ENCODE measurements at regions not wholly inside any gene's neighbourhood (a gene's known extent, or its start where the extent isn't known, plus 50 kb on each side); places are given as distances from the start of the nearest gene placed in this dataset.

- no peak for DNase-seq
- ATAC-seq (ENCODE audit: low FRiP score), result no peak
- Histone ChIP-seq H3K27ac (ENCODE audit: low read depth in 1 of 2, low read length in 2 of 2) (no peak overlapping the region), H3K4me3 (ENCODE audit: low read length in 2 of 2) (no peak overlapping the region), H3K4me1 (ENCODE audit: control insufficient read depth in 1 of 2, insufficient read depth in 2 of 2, low read length in 2 of 2) (no peaks in the 10 kb centered on the region), H3K27me3 (ENCODE audit: control insufficient read depth in 1 of 2, insufficient read depth in 2 of 2, low read length in 1 of 2) (no peaks in the 10 kb centered on the region), H3K9me3 (ENCODE audit: control insufficient read depth, low read length) (no peaks in the 10 kb centered on the region), H3K36me3 (ENCODE audit: control insufficient read depth in 1 of 2, insufficient read depth in 2 of 2, low read length in 1 of 2) (no peaks in the 10 kb centered on the region)
- intact Hi-C loops (cut with DNase I), result no loop called here
- WGBS, 2 donors, result 52 to 69% methylated on average over 2 of the region's 2 CpGs
These were observed 465.8 kb upstream of the ROBO1 start for GRCh38 chr3:80233576-80233975.

- whole genome bisulfite sequencing, 2 donors, result 37 to 46% methylated on average over 5 of the region's 5 CpGs
- no peaks in the 10 kb centered on the region for H3K9me3 ChIP-seq (ENCODE audit: control insufficient read depth, low read length)
- no peak for DNase-seq
- H3K36me3 ChIP-seq (ENCODE audit: control insufficient read depth in 1 of 2, insufficient read depth in 2 of 2, low read length in 1 of 2), result no peaks in the 10 kb centered on the region
- no peak overlapping the region for H3K27ac ChIP-seq (ENCODE audit: low read depth in 1 of 2, low read length in 2 of 2)
- no peaks in the 10 kb centered on the region for H3K4me1 ChIP-seq (ENCODE audit: control insufficient read depth in 1 of 2, insufficient read depth in 2 of 2, low read length in 2 of 2)
- ATAC-seq (ENCODE audit: low FRiP score), result no peak
- intact Hi-C loops (cut with DNase I), result no loop called here
- H3K4me3 ChIP-seq (ENCODE audit: low read length in 2 of 2), result no peak overlapping the region
- no peaks in the 10 kb centered on the region for H3K27me3 ChIP-seq (ENCODE audit: control insufficient read depth in 1 of 2, insufficient read depth in 2 of 2, low read length in 1 of 2)
These were observed 465.0 kb upstream of the ROBO1 start for GRCh38 chr3:80232760-80233159.

GRCh38 chr3:80230962-80231361 lies 463.2 kb upstream of the ROBO1 start:
- no peak for ATAC-seq (ENCODE audit: low FRiP score)
- WGBS, 2 donors, result 59 to 72% methylated on average over 2 of the region's 2 CpGs
- intact Hi-C loops (cut with DNase I), result no loop called here

GRCh38 chr3:80227216-80227615 lies 459.4 kb upstream of the ROBO1 start:
- DNase-seq (no peak), ATAC-seq (ENCODE audit: low FRiP score) (no peak)
- no peaks in the 10 kb centered on the region for H3K4me1 ChIP-seq (ENCODE audit: control insufficient read depth in 1 of 2, insufficient read depth in 2 of 2, low read length in 2 of 2)
- H3K4me3 ChIP-seq (ENCODE audit: low read length in 2 of 2), result no peak overlapping the region
- H3K9me3 ChIP-seq (ENCODE audit: control insufficient read depth, low read length), result no peaks in the 10 kb centered on the region
- H3K36me3 ChIP-seq (ENCODE audit: control insufficient read depth in 1 of 2, insufficient read depth in 2 of 2, low read length in 1 of 2), result no peaks in the 10 kb centered on the region
- no peak overlapping the region for H3K27ac ChIP-seq (ENCODE audit: low read depth in 1 of 2, low read length in 2 of 2)
- no peaks in the 10 kb centered on the region for H3K27me3 ChIP-seq (ENCODE audit: control insufficient read depth in 1 of 2, insufficient read depth in 2 of 2, low read length in 1 of 2)
- WGBS, 2 donors, result 47 to 72% methylated on average over 1 of the region's 1 CpG
- intact Hi-C loops (cut with DNase I), result no loop called here

More at GRCh38 chr3:80230962-80231361, 463.2 kb upstream of the ROBO1 start:
- no peak for DNase-seq
- no peaks in the 10 kb centered on the region for H3K4me1 ChIP-seq (ENCODE audit: control insufficient read depth in 1 of 2, insufficient read depth in 2 of 2, low read length in 2 of 2)
- no peaks in the 10 kb centered on the region for H3K36me3 ChIP-seq (ENCODE audit: control insufficient read depth in 1 of 2, insufficient read depth in 2 of 2, low read length in 1 of 2)
- no peak overlapping the region for H3K27ac ChIP-seq (ENCODE audit: low read depth in 1 of 2, low read length in 2 of 2)
- no peak overlapping the region for H3K4me3 ChIP-seq (ENCODE audit: low read length in 2 of 2)
- no peaks in the 10 kb centered on the region for H3K27me3 ChIP-seq (ENCODE audit: control insufficient read depth in 1 of 2, insufficient read depth in 2 of 2, low read length in 1 of 2)
- H3K9me3 ChIP-seq (ENCODE audit: control insufficient read depth, low read length), result no peaks in the 10 kb centered on the region

GRCh38 chr3:80215191-80215590 lies 447.4 kb upstream of the ROBO1 start:
- no peaks in the 10 kb centered on the region for H3K9me3 ChIP-seq (ENCODE audit: control insufficient read depth, low read length)
- no peaks in the 10 kb centered on the region for H3K27me3 ChIP-seq (ENCODE audit: control insufficient read depth in 1 of 2, insufficient read depth in 2 of 2, low read length in 1 of 2)
- DNase-seq, result no peak
- WGBS, 2 donors, result 28 to 40% methylated on average over 2 of the region's 2 CpGs
- H3K4me3 ChIP-seq (ENCODE audit: low read length in 2 of 2), result no peak overlapping the region
- no peak overlapping the region for H3K27ac ChIP-seq (ENCODE audit: low read depth in 1 of 2, low read length in 2 of 2)
- intact Hi-C loops (cut with DNase I), result no loop called here
- no peak for ATAC-seq (ENCODE audit: low FRiP score)
- no peaks in the 10 kb centered on the region for H3K4me1 ChIP-seq (ENCODE audit: control insufficient read depth in 1 of 2, insufficient read depth in 2 of 2, low read length in 2 of 2)
- H3K36me3 ChIP-seq (ENCODE audit: control insufficient read depth in 1 of 2, insufficient read depth in 2 of 2, low read length in 1 of 2), result no peaks in the 10 kb centered on the region

GRCh38 chr3:80213086-80213485 lies 445.3 kb upstream of the ROBO1 start:
- WGBS, 2 donors, result 42 to 62% methylated on average over 4 of the region's 4 CpGs
- no peak overlapping the region for H3K4me3 ChIP-seq (ENCODE audit: low read length in 2 of 2)
- DNase-seq (no peak), ATAC-seq (ENCODE audit: low FRiP score) (no peak)
- H3K27me3 ChIP-seq (ENCODE audit: control insufficient read depth in 1 of 2, insufficient read depth in 2 of 2, low read length in 1 of 2), result no peaks in the 10 kb centered on the region
- H3K9me3 ChIP-seq (ENCODE audit: control insufficient read depth, low read length), result no peaks in the 10 kb centered on the region
- intact Hi-C loops (cut with DNase I), result no loop called here
- H3K4me1 ChIP-seq (ENCODE audit: control insufficient read depth in 1 of 2, insufficient read depth in 2 of 2, low read length in 2 of 2), result no peaks in the 10 kb centered on the region
- no peak overlapping the region for H3K27ac ChIP-seq (ENCODE audit: low read depth in 1 of 2, low read length in 2 of 2)
- no peaks in the 10 kb centered on the region for H3K36me3 ChIP-seq (ENCODE audit: control insufficient read depth in 1 of 2, insufficient read depth in 2 of 2, low read length in 1 of 2)

- no peak overlapping the region for H3K4me3 ChIP-seq (ENCODE audit: low read length in 2 of 2)
- WGBS, 2 donors, result 43 to 47% methylated on average over 3 of the region's 3 CpGs
- DNase-seq, result no peak
- no peaks in the 10 kb centered on the region for H3K36me3 ChIP-seq (ENCODE audit: control insufficient read depth in 1 of 2, insufficient read depth in 2 of 2, low read length in 1 of 2)
- no peaks in the 10 kb centered on the region for H3K27me3 ChIP-seq (ENCODE audit: control insufficient read depth in 1 of 2, insufficient read depth in 2 of 2, low read length in 1 of 2)
- no peak for ATAC-seq (ENCODE audit: low FRiP score)
- H3K9me3 ChIP-seq (ENCODE audit: control insufficient read depth, low read length), result no peaks in the 10 kb centered on the region
- H3K4me1 ChIP-seq (ENCODE audit: control insufficient read depth in 1 of 2, insufficient read depth in 2 of 2, low read length in 2 of 2), result no peaks in the 10 kb centered on the region
- H3K27ac ChIP-seq (ENCODE audit: low read depth in 1 of 2, low read length in 2 of 2), result no peak overlapping the region
- intact Hi-C loops (cut with DNase I), result no loop called here
These were observed 425.1 kb upstream of the ROBO1 start for GRCh38 chr3:80192936-80193335.

GRCh38 chr3:80190051-80190450 lies 422.3 kb upstream of the ROBO1 start:
- no peaks in the 10 kb centered on the region for H3K27me3 ChIP-seq (ENCODE audit: control insufficient read depth in 1 of 2, insufficient read depth in 2 of 2, low read length in 1 of 2)
- intact Hi-C loops (cut with DNase I), result no loop called here
- H3K36me3 ChIP-seq (ENCODE audit: control insufficient read depth in 1 of 2, insufficient read depth in 2 of 2, low read length in 1 of 2), result no peaks in the 10 kb centered on the region
- ATAC-seq (ENCODE audit: low FRiP score) (no peak), DNase-seq (no peak)
- H3K4me3 ChIP-seq (ENCODE audit: low read length in 2 of 2), result no peak overlapping the region
- H3K4me1 ChIP-seq (ENCODE audit: control insufficient read depth in 1 of 2, insufficient read depth in 2 of 2, low read length in 2 of 2), result no peaks in the 10 kb centered on the region
- no peaks in the 10 kb centered on the region for H3K9me3 ChIP-seq (ENCODE audit: control insufficient read depth, low read length)
- no peak overlapping the region for H3K27ac ChIP-seq (ENCODE audit: low read depth in 1 of 2, low read length in 2 of 2)
- 2% methylated on average over 3 of the region's 3 CpGs for WGBS, 2 donors

- ATAC-seq (ENCODE audit: low FRiP score), result no peak
- WGBS, 2 donors, result 87 to 92% methylated on average over 2 of the region's 2 CpGs
These were observed 420.2 kb upstream of the ROBO1 start for GRCh38 chr3:80187981-80188380.

More at GRCh38 chr3:80187981-80188380, 420.2 kb upstream of the ROBO1 start:
- Histone ChIP-seq H3K36me3 (ENCODE audit: control insufficient read depth in 1 of 2, insufficient read depth in 2 of 2, low read length in 1 of 2) (no peaks in the 10 kb centered on the region), H3K27me3 (ENCODE audit: control insufficient read depth in 1 of 2, insufficient read depth in 2 of 2, low read length in 1 of 2) (no peaks in the 10 kb centered on the region), H3K9me3 (ENCODE audit: control insufficient read depth, low read length) (no peaks in the 10 kb centered on the region), H3K4me3 (ENCODE audit: low read length in 2 of 2) (no peak overlapping the region), H3K27ac (ENCODE audit: low read depth in 1 of 2, low read length in 2 of 2) (no peak overlapping the region), H3K4me1 (ENCODE audit: control insufficient read depth in 1 of 2, insufficient read depth in 2 of 2, low read length in 2 of 2) (no peaks in the 10 kb centered on the region)
- no peak for DNase-seq
- intact Hi-C loops (cut with DNase I), result no loop called here

Data from aorta (tissue), 5 donors.